KMS-11 (cell line): ENCODE measurements at regions not wholly inside any gene's neighbourhood (a gene's known extent, or its start where the extent isn't known, plus 50 kb on each side); places are given as distances from the start of the nearest gene placed in this dataset.

Experiments
- H2AFZ ChIP-seq: fragments of 200-600 bp; sonication (generic); 2 replicates; pipeline ENCODE4 v1.6.1; 2016; ENCODE audit warnings: antibody characterized with exemption, mixed run types, low read depth
- H3K27ac ChIP-seq: fragments of 200-600 bp; sonication (generic); 2 replicates; pipeline ENCODE4 v1.6.1; 2016; ENCODE audit warnings: mild to moderate bottlenecking, mixed run types
- H3K27me3 ChIP-seq: fragments of 200-600 bp; sonication (generic); 2 replicates; pipeline ENCODE4 v1.6.1; 2017; ENCODE audit warnings: mild to moderate bottlenecking, low read depth, mixed run types, moderate library complexity; ENCODE audit not compliant: insufficient read depth
- H3K36me3 ChIP-seq: fragments of 200-600 bp; sonication (generic); 2 replicates; pipeline ENCODE4 v1.6.1; 2017; ENCODE audit warnings: mild to moderate bottlenecking, mixed run types; ENCODE audit not compliant: insufficient read depth
- H3K4me1 ChIP-seq: fragments of 200-600 bp; sonication (generic); 2 replicates; pipeline ENCODE4 v1.6.1; 2016; ENCODE audit warnings: mild to moderate bottlenecking, low read depth, mixed run types; ENCODE audit not compliant: poor library complexity, severe bottlenecking
- H3K4me2 ChIP-seq: fragments of 200-600 bp; sonication (generic); 2 replicates; pipeline ENCODE4 v1.7.0; 2016; ENCODE audit warnings: mild to moderate bottlenecking, mixed run types
- H3K4me3 ChIP-seq: fragments of 200-600 bp; sonication (generic); IDR thresholded peaks from 2 replicates; pipeline ENCODE4 v1.6.1; 2017; ENCODE audit warnings: low read depth, low read length, mixed read lengths; ENCODE audit not compliant: insufficient read depth
- H3K79me2 ChIP-seq: fragments of 200-600 bp; sonication (generic); 2 replicates; pipeline ENCODE4 v1.6.1; 2016; ENCODE audit warnings: low read depth, mixed run types; ENCODE audit not compliant: insufficient read depth
- H3K9ac ChIP-seq: fragments of 200-600 bp; sonication (generic); 2 replicates; pipeline ENCODE4 v1.6.1; 2016; ENCODE audit warnings: mild to moderate bottlenecking, mixed run types
- H4K20me1 ChIP-seq: fragments of 200-600 bp; sonication (generic); 2 replicates; pipeline ENCODE4 v1.6.1; 2016; ENCODE audit warnings: mild to moderate bottlenecking, mixed run types; ENCODE audit not compliant: insufficient read depth
- TF ChIP-seq, protein P1 (sequence below): fragments of 200-600 bp; sonication (generic); conservative IDR thresholded peaks from 2 replicates; pipeline ENCODE4 v1.6.1; 2017; ENCODE audit warnings: low read depth, mild to moderate bottlenecking, antibody characterized with exemption, low read length, moderate library complexity, mixed read lengths

DNA sequence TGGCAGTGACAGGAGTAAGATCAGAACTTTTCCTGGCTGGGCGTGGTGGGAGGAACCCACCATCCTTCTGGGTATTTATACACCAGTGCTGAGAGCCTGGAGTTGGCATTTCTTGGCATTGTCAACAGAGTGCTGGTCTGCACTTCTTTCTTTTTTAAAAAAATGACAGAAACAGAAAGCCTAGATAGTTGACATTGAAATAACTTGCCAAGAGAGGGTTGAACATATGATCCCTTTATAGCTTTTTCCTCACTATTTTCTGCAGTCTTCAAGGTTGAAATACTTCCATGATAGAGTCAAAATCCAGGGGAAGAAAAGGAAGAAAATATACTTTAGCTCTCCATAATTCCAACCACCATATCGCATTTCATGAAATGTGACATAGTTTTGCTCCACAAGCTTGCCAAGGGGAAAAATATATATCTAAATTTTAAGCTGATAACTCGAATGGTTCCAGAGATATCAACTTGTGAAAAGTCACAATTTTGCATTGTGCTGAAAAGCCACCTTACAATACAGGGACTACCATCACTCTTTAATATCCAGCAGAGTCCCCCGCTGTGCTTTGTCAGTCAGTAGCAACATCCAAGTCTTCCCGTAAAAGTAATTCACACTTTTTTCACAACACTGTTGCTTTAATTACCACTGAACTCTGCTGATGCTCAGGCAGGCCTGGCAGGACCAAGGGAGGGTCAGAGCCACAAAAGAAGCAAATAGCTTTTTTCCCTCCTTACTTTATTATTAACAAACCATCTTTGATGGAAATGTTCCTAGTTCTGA is 764.9 kb upstream of the FANCL start:
- Histone ChIP-seq H3K79me2 (no peaks in the 10 kb centered on the region), H3K36me3 (no peaks in the 10 kb centered on the region), H3K4me1 (no peaks in the 10 kb centered on the region), H3K27ac (no peak overlapping the region), H3K27me3 (no peaks in the 10 kb centered on the region), H3K4me3 (no peak overlapping the region), H2AFZ (no peak overlapping the region), H3K4me2 (no peak overlapping the region), H3K9ac (no peak overlapping the region), H4K20me1 (no peaks in the 10 kb centered on the region)
- TF ChIP-seq, protein P1, sequence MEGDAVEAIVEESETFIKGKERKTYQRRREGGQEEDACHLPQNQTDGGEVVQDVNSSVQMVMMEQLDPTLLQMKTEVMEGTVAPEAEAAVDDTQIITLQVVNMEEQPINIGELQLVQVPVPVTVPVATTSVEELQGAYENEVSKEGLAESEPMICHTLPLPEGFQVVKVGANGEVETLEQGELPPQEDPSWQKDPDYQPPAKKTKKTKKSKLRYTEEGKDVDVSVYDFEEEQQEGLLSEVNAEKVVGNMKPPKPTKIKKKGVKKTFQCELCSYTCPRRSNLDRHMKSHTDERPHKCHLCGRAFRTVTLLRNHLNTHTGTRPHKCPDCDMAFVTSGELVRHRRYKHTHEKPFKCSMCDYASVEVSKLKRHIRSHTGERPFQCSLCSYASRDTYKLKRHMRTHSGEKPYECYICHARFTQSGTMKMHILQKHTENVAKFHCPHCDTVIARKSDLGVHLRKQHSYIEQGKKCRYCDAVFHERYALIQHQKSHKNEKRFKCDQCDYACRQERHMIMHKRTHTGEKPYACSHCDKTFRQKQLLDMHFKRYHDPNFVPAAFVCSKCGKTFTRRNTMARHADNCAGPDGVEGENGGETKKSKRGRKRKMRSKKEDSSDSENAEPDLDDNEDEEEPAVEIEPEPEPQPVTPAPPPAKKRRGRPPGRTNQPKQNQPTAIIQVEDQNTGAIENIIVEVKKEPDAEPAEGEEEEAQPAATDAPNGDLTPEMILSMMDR, result no peak

DNA sequence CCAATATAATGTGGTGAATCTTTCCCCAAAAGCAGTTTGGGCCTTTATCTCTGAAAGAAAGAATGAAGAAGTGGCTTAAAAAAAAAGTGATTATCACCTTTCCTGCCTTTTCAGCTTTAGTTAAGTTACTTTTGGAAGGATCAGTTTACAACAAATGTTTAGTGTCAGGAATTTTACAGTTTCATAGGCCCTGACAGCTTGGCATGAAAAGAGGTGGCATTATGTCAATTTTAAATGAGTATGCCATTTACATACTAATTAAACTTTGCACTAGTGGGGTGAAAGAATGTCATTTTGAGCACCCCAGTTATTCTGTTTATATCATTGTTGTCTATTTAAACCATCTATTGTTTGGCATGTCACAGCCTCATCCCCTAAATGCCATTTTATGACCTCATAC is 763.5 kb upstream of the FANCL start:
- no peaks in the 10 kb centered on the region for H3K27me3 ChIP-seq
- TF ChIP-seq, protein P1, result no peak
- no peak overlapping the region for H3K4me3 ChIP-seq
- H3K79me2 ChIP-seq, result no peaks in the 10 kb centered on the region
- H3K9ac ChIP-seq, result no peak overlapping the region
- no peaks in the 10 kb centered on the region for H3K4me1 ChIP-seq
- H2AFZ ChIP-seq, result no peak overlapping the region
- H4K20me1 ChIP-seq, result no peaks in the 10 kb centered on the region
- H3K27ac ChIP-seq, result no peak overlapping the region
- H3K36me3 ChIP-seq, result no peaks in the 10 kb centered on the region
- no peak overlapping the region for H3K4me2 ChIP-seq

DNA sequence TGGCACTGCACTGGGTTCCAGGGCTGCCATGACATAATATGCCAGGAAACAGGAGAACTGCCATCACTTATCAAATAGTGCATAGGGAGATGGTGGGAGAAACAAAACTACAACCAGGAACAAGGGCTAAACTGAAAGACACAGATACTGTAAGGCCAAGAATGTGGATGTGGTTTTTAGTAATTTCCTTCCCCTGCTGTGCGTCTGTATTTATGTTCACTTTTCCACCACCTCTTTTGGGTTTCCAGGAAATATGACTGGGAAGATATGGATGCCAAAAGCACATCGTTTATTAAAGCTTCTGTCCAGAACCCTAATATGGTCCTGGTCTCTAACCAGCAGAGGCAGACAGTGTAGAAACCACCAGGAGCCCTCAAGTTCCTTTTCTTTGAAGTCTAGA is 759.7 kb upstream of the FANCL start:
- Histone ChIP-seq H3K27ac (no peak overlapping the region), H3K4me1 (no peaks in the 10 kb centered on the region), H3K27me3 (no peaks in the 10 kb centered on the region), H3K4me3 (no peak overlapping the region), H3K4me2 (no peak overlapping the region), H4K20me1 (no peaks in the 10 kb centered on the region), H3K36me3 (no peaks in the 10 kb centered on the region), H3K9ac (no peak overlapping the region), H3K79me2 (no peaks in the 10 kb centered on the region), H2AFZ (no peak overlapping the region)
- TF ChIP-seq, protein P1, result no peak

DNA sequence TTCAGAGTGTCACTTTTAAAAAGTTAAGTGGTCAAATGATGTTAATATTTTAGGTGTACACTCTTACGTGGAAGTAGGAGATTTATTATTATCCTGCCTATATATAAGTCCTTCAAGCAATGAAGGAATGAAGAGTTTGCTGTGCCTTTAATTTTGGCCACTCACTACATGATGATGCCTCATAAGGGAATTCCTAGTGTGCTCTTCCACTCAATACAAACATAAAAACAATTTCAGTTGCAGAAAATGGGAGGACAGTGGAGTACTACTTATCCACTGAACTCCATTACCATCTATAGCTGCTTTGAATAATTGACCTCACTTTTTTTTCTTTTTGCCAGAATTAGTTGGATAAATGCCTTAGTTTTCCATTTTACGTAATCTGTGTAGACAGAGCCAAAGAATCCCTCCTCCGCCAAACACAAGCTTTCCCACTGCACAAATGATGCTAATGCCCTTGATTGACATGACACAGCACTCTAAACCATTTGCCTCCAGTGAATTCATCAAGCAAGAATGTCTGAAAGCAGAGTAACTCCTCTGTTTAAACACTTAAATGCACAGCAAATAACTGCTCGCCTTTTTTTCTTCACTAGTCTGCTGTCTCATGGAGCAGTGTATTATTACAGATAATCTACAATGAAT is 751.1 kb upstream of the FANCL start:
- Histone ChIP-seq H4K20me1 (no peaks in the 10 kb centered on the region), H3K79me2 (no peaks in the 10 kb centered on the region), H3K36me3 (no peaks in the 10 kb centered on the region), H3K27ac (no peak overlapping the region), H3K27me3 (no peaks in the 10 kb centered on the region), H3K9ac (no peak overlapping the region), H3K4me2 (no peak overlapping the region), H3K4me3 (no peak overlapping the region), H3K4me1 (no peaks in the 10 kb centered on the region), H2AFZ (no peak overlapping the region)
- TF ChIP-seq, protein P1, result no peak
